Keratinocyte (primary cell): ENCODE measurements at regions not wholly inside any gene's neighbourhood (a gene's known extent, or its start where the extent isn't known, plus 50 kb on each side); places are given as distances from the start of the nearest gene placed in this dataset.

Experiments
- CTCF ChIP-seq, 3 experiments: IDR thresholded peaks in 1 of 3; conservative IDR thresholded peaks in 1 of 3; optimal IDR thresholded peaks in 1 of 3; 2 replicates in 2 of 3; 3 replicates in 1 of 3; pipeline versions ENCODE3 to v1.5.1; 2011; ENCODE audit warnings: low read length in 3 of 3, mild to moderate bottlenecking in 3 of 3, moderate library complexity in 2 of 3, control low read depth in 1 of 3, inconsistent platforms in 1 of 3; ENCODE audit not compliant: insufficient read depth in 2 of 3; ENCODE audit errors: extremely low read depth in 1 of 3
- EZH2 ChIP-seq: IDR thresholded peaks from one replicate; pipeline ENCODE4 v1.6.1; 2012; ENCODE audit warnings: inconsistent platforms, mild to moderate bottlenecking, low read length, moderate library complexity

GRCh38 chr2:220948579-220948978 lies 623.5 kb downstream of the EPHA4 start:
- no peak for TF ChIP-seq CTCF (optimal IDR thresholded peaks at IDR 0.05 in 1 of 3, IDR thresholded peaks at IDR 0.05 in 1 of 3, conservative IDR thresholded peaks at IDR 0.05 in 1 of 3; ENCODE audit: extremely low read depth in 1 of 3, insufficient read depth in 2 of 3, low read length in 3 of 3)
- TF ChIP-seq EZH2 = no peak
